SK-N-SH (cell line): ENCODE measurements at regions not wholly inside any gene's neighbourhood (a gene's known extent, or its start where the extent isn't known, plus 50 kb on each side); places are given as distances from the start of the nearest gene placed in this dataset.

Experiments
- CTCF ChIA-PET: fragments of 300-600, 350-600 bp; formaldehyde crosslinking; extraction: SDS; loops from one replicate; lab custom pipeline; 2021; lab: Yijun Ruan, JAX
- POLR2A ChIA-PET: fragments of 350-600 bp; sonication (Branson Sonifier 250); formaldehyde crosslinking; extraction: SDS; loops from one replicate; lab custom pipeline; 2020; ENCODE audit warnings: antibody characterized with exemption, inconsistent platforms; lab: Yijun Ruan, JAX
- DNase-seq: peaks from one replicate; pipeline ENCODE4 v3.0.0; 2012
- H2AFZ ChIP-seq: fragments of 200-600 bp; sonication (generic); 2 replicates; pipeline ENCODE4 v1.8.1; 2016; ENCODE audit warnings: antibody characterized with exemption, mild to moderate bottlenecking, low read depth
- H3F3A ChIP-seq: fragments of 200-600 bp; sonication (generic); replicated peaks from 2 replicates; pipeline ENCODE3; 2016; ENCODE audit warnings: antibody characterized with exemption, mild to moderate bottlenecking; ENCODE audit not compliant: insufficient read depth
- H3K27ac ChIP-seq, 2 experiments: fragments of 200-500 bp in 1 of 2; fragments of 200-600 bp in 1 of 2; sonication (Bioruptor generic) in 1 of 2; sonication (generic), shearing (Covaris generic) in 1 of 2; 2 replicates each; pipeline versions ENCODE4 v1.5.1 to v1.6.1; 2014 to 2016; ENCODE audit warnings: low read depth in 2 of 2, inconsistent platforms in 1 of 2, low read length in 1 of 2, mild to moderate bottlenecking in 1 of 2, mixed read lengths in 1 of 2
- H3K27me3 ChIP-seq: fragments of 200-600 bp; sonication (generic), shearing (Covaris generic); 2 replicates; pipeline ENCODE4 v1.6.1; 2016; ENCODE audit warnings: mixed run types; ENCODE audit not compliant: insufficient read depth
- H3K36me3 ChIP-seq, 2 experiments: fragments of 200-500 bp in 1 of 2; fragments of 200-600 bp in 1 of 2; sonication (Bioruptor generic) in 1 of 2; sonication (generic) in 1 of 2; replicated peaks in 1 of 2; 2 replicates each; pipeline versions ENCODE3 to v1.5.1; 2014 to 2016; ENCODE audit warnings: low read length in 1 of 2, mild to moderate bottlenecking in 1 of 2; ENCODE audit not compliant: insufficient read depth in 2 of 2, control insufficient read depth in 1 of 2
- H3K4me1 ChIP-seq, 2 experiments: fragments of 200-500 bp in 1 of 2; fragments of 200-600 bp in 1 of 2; sonication (Bioruptor generic) in 1 of 2; sonication (generic), shearing (Covaris generic) in 1 of 2; 2 replicates each; pipeline versions ENCODE4 v1.5.1 to v1.6.1; 2014 to 2016; ENCODE audit warnings: low read depth in 1 of 2, low read length in 1 of 2, mixed run types in 1 of 2; ENCODE audit not compliant: insufficient read depth in 2 of 2, control insufficient read depth in 1 of 2
- H3K4me2 ChIP-seq: fragments of 200-600 bp; sonication (generic), shearing (Covaris generic); 2 replicates; pipeline ENCODE4 v1.6.1; 2017; ENCODE audit warnings: mixed run types
- H3K4me3 ChIP-seq, 2 experiments: fragments of 200-500 bp in 1 of 2; fragments of 200-600 bp in 1 of 2; sonication (Bioruptor generic) in 1 of 2; sonication (generic), shearing (Covaris generic) in 1 of 2; 2 replicates each; pipeline versions ENCODE4 v1.5.1 to v1.8.1; 2014 to 2016; ENCODE audit warnings: low read depth in 2 of 2, inconsistent platforms in 1 of 2, low read length in 1 of 2, mild to moderate bottlenecking in 1 of 2, mixed read lengths in 1 of 2, moderate library complexity in 1 of 2
- H3K79me2 ChIP-seq: fragments of 200-600 bp; sonication (generic); 2 replicates; pipeline ENCODE4 v1.8.1; 2017; ENCODE audit warnings: mild to moderate bottlenecking; ENCODE audit not compliant: insufficient read depth
- H3K9ac ChIP-seq: fragments of 200-600 bp; sonication (generic); 2 replicates; pipeline ENCODE4 v1.6.1; 2017; ENCODE audit warnings: mixed run types
- H3K9me2 ChIP-seq: fragments of 200-600 bp; sonication (generic); 2 replicates; pipeline ENCODE4 v1.6.1; 2017; ENCODE audit warnings: mixed run types
- H3K9me3 ChIP-seq: fragments of 200-600 bp; sonication (generic); 2 replicates; pipeline ENCODE4 v1.6.1; 2017; ENCODE audit warnings: mixed run types, mild to moderate bottlenecking, moderate library complexity
- H4K20me1 ChIP-seq: fragments of 200-600 bp; sonication (generic); 2 replicates; pipeline ENCODE4 v1.6.1; 2017; ENCODE audit warnings: mild to moderate bottlenecking, mixed run types; ENCODE audit not compliant: insufficient read depth
- EZH2phosphoT487 ChIP-seq: fragments of 200-600 bp; sonication (generic); IDR thresholded peaks from 2 replicates; pipeline ENCODE4 v1.6.1; 2017; ENCODE audit warnings: low read depth, mixed run types, mild to moderate bottlenecking, antibody characterized with exemption, moderate library complexity, borderline replicate concordance
- FOXM1 ChIP-seq: IDR thresholded peaks from 2 replicates; pipeline ENCODE4 v1.4.0; 2012; ENCODE audit warnings: low read depth, mild to moderate bottlenecking
- GABPA ChIP-seq: IDR thresholded peaks from 2 replicates; pipeline ENCODE4 v1.4.0; 2012; ENCODE audit warnings: low read depth, mild to moderate bottlenecking
- JUND ChIP-seq: IDR thresholded peaks from 2 replicates; pipeline ENCODE4 v1.4.0; 2012
- MEF2A ChIP-seq: IDR thresholded peaks from 2 replicates; pipeline ENCODE4 v1.4.0; 2012; ENCODE audit warnings: low read depth, borderline replicate concordance
- MXI1 ChIP-seq: IDR thresholded peaks from 2 replicates; pipeline ENCODE4 v1.6.1; 2012; ENCODE audit warnings: mild to moderate bottlenecking, low read depth, low read length, improper control_type of control experiment
- NFIC ChIP-seq: IDR thresholded peaks from 2 replicates; pipeline ENCODE4 v1.4.0; 2012; ENCODE audit warnings: borderline replicate concordance
- NRF1 ChIP-seq: IDR thresholded peaks from 2 replicates; pipeline ENCODE4 v1.6.1; 2012; ENCODE audit warnings: low read depth, mild to moderate bottlenecking, low read length
- POLR2AphosphoS5 ChIP-seq: IDR thresholded peaks from 2 replicates; pipeline ENCODE4 v1.6.1; 2012; ENCODE audit warnings: low read depth, low read length
- RAD21 ChIP-seq: IDR thresholded peaks from 2 replicates; pipeline ENCODE4 v1.6.1; 2012; ENCODE audit warnings: mild to moderate bottlenecking, low read length
- RCOR1 ChIP-seq: fragments of 150-350 bp; IDR thresholded peaks from 2 replicates; pipeline ENCODE4 v1.6.1; 2017; ENCODE audit warnings: antibody characterized with exemption, low read length
- REST ChIP-seq: IDR thresholded peaks from 2 replicates; pipeline ENCODE4 v1.6.1; 2012; ENCODE audit warnings: mild to moderate bottlenecking, low read depth, low read length, moderate library complexity
- RFX5 ChIP-seq: IDR thresholded peaks from 2 replicates; pipeline ENCODE4 v1.6.1; 2012; ENCODE audit warnings: mild to moderate bottlenecking, improper control_type of control experiment, low read length
- YY1 ChIP-seq: IDR thresholded peaks from 2 replicates; pipeline ENCODE4 v1.4.0; 2012; ENCODE audit warnings: low read depth, mild to moderate bottlenecking
- WGBS: methylation state at CpG from one replicate; pipeline ENCODE4 v1.1.6; 2017; ENCODE audit warnings: low lambda C conversion rate; 5-methylcytosine and 5-hydroxymethylcytosine counted together
- TF ChIP-seq, protein P1 (sequence below): IDR thresholded peaks from 2 replicates; pipeline ENCODE4 v1.4.0; 2012; ENCODE audit warnings: low read depth, borderline replicate concordance
- TF ChIP-seq, protein P2 (sequence below): IDR thresholded peaks from 2 replicates; pipeline ENCODE4 v1.4.0; 2012; ENCODE audit warnings: low read depth, borderline replicate concordance
- TF ChIP-seq, protein P3 (sequence below): IDR thresholded peaks from 2 replicates; pipeline ENCODE4; 2012

- ChIA-PET CTCF (interaction anchor here (1.3 kb wide), 1 partner anchor 12 kb away, joined by 3 read pairs; no protein-coding TSS in a partner anchor), POLR2A (no interaction called here)
- no peak for DNase-seq
- Histone ChIP-seq H3K79me2 (no peaks in the 10 kb centered on the region), H3K4me2 (no peak overlapping the region), H3K9me2 (no peaks in the 10 kb centered on the region; the same call in 1 of the 2 replicates), H3F3A (no peaks in the 10 kb centered on the region), H4K20me1 (no peaks in the 10 kb centered on the region), H3K36me3 (no peaks in the 10 kb centered on the region), H2AFZ (no peak overlapping the region), H3K4me1 (no peaks in the 10 kb centered on the region), H3K4me3 (no peak overlapping the region), H3K27me3 (no peaks in the 10 kb centered on the region), H3K9me3 (0 out of 2 replicates have a peak, but pooled peaks cover 7% of the 10 kb centered on the region), H3K9ac (no peak overlapping the region), H3K27ac (no peak overlapping the region)
- TF ChIP-seq REST = no peak
- no peak for TF ChIP-seq RFX5
- TF ChIP-seq GABPA = no peak
- TF ChIP-seq FOXM1 = no peak
- TF ChIP-seq POLR2AphosphoS5 = no peak
- TF ChIP-seq MXI1 = no peak
- no peak for TF ChIP-seq EZH2phosphoT487
- 18% methylated on average over 1 of the region's 1 CpG for WGBS
Measured at GRCh38 chr7:136194878-136195277, 217.7 kb upstream of the MTPN start.

DNA sequence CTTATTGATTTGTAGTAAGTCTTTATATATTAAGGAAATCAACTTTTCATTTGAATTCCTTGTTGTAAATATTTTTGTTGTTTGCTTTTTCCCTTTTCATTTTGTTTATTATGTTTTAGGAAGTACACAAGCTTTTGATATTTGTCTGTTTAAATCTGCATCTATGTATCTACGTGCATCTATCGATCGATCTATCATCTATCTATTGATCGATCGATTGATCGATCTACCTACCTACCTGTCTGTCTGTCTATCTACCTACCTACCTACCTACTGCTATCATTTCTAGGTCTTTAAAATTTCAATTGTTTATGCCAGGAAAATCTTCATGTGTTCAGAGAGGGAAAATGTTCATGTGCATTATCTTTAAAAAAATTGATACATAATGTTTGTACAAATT, 216.8 kb upstream of the MTPN start:
- Histone ChIP-seq H3K4me3 (no peak overlapping the region), H3F3A (no peaks in the 10 kb centered on the region), H3K27me3 (no peaks in the 10 kb centered on the region), H3K4me1 (no peaks in the 10 kb centered on the region), H2AFZ (no peak overlapping the region), H4K20me1 (no peaks in the 10 kb centered on the region), H3K4me2 (no peak overlapping the region), H3K36me3 (no peaks in the 10 kb centered on the region), H3K9ac (no peak overlapping the region), H3K79me2 (no peaks in the 10 kb centered on the region), H3K27ac (no peak overlapping the region), H3K9me2 (no peaks in the 10 kb centered on the region; the same call in 1 of the 2 replicates), H3K9me3 (0 out of 2 replicates have a peak, but pooled peaks cover 7% of the 10 kb centered on the region)
- no peak for DNase-seq
- ChIA-PET CTCF (interaction anchor here (1.3 kb wide), 1 partner anchor 11 kb away, joined by 3 read pairs; no protein-coding TSS in a partner anchor), POLR2A (interaction anchor here (0.6 kb wide), 1 partner anchor 23 kb away, joined by 3 read pairs; no protein-coding TSS in a partner anchor)
- 43% methylated on average over 6 of the region's 6 CpGs for WGBS
- TF ChIP-seq MEF2A (no peak), JUND (no peak), REST (no peak), NRF1 (no peak), NFIC (no peak), RAD21 (no peak), POLR2AphosphoS5 (no peak), YY1 (no peak), RCOR1 (no peak)
- TF ChIP-seq, protein P1, sequence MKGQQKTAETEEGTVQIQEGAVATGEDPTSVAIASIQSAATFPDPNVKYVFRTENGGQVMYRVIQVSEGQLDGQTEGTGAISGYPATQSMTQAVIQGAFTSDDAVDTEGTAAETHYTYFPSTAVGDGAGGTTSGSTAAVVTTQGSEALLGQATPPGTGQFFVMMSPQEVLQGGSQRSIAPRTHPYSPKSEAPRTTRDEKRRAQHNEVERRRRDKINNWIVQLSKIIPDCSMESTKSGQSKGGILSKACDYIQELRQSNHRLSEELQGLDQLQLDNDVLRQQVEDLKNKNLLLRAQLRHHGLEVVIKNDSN = no peak
- TF ChIP-seq, protein P2, sequence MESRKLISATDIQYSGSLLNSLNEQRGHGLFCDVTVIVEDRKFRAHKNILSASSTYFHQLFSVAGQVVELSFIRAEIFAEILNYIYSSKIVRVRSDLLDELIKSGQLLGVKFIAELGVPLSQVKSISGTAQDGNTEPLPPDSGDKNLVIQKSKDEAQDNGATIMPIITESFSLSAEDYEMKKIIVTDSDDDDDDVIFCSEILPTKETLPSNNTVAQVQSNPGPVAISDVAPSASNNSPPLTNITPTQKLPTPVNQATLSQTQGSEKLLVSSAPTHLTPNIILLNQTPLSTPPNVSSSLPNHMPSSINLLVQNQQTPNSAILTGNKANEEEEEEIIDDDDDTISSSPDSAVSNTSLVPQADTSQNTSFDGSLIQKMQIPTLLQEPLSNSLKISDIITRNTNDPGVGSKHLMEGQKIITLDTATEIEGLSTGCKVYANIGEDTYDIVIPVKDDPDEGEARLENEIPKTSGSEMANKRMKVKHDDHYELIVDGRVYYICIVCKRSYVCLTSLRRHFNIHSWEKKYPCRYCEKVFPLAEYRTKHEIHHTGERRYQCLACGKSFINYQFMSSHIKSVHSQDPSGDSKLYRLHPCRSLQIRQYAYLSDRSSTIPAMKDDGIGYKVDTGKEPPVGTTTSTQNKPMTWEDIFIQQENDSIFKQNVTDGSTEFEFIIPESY = no peak
- TF ChIP-seq, protein P3, sequence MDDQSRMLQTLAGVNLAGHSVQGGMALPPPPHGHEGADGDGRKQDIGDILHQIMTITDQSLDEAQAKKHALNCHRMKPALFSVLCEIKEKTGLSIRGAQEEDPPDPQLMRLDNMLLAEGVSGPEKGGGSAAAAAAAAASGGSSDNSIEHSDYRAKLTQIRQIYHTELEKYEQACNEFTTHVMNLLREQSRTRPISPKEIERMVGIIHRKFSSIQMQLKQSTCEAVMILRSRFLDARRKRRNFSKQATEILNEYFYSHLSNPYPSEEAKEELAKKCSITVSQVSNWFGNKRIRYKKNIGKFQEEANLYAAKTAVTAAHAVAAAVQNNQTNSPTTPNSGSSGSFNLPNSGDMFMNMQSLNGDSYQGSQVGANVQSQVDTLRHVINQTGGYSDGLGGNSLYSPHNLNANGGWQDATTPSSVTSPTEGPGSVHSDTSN = no peak
